Lower leg skin (tissue), 3 donors: ENCODE measurements at regions not wholly inside any gene's neighbourhood (a gene's known extent, or its start where the extent isn't known, plus 50 kb on each side); places are given as distances from the start of the nearest gene placed in this dataset.

ENCODE experiments used
- POLR2A ChIP-seq, 2 donors: fragments of 450-650 bp; IDR thresholded peaks; one replicate each; pipeline ENCODE4 v1.6.1; 2016 to 2017; ENCODE audit warnings: antibody characterized with exemption in 2 of 2, mild to moderate bottlenecking in 1 of 2, moderate library complexity in 1 of 2
- TF ChIP-seq, protein P1 (sequence below), 3 donors: fragments of 450-650 bp; IDR thresholded peaks; one replicate each; pipeline ENCODE4 v1.5.1; 2016; ENCODE audit warnings: antibody characterized with exemption in 3 of 3, mild to moderate bottlenecking in 3 of 3, moderate library complexity in 2 of 3

DNA sequence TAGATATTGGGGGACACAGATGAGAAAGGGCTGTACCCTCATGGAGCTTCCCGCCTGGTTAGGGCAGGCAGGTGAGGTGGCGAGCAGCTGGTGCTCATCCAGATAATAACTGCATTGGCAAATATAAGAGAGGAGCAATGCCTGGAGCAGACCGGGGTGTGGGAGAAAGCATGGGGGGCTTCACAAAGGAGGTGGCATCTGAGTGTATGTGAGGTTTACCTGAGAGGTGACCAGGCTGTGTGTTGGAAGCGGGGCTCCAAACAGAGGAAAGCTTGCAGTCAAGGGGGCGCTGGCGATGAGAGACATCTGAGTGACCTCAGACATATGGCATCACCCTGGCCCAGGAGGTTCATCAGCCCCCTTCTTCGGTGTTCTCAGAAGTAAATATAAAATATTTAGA, 72.1 kb upstream of the PMEPA1 start:
- TF ChIP-seq, protein P1, sequence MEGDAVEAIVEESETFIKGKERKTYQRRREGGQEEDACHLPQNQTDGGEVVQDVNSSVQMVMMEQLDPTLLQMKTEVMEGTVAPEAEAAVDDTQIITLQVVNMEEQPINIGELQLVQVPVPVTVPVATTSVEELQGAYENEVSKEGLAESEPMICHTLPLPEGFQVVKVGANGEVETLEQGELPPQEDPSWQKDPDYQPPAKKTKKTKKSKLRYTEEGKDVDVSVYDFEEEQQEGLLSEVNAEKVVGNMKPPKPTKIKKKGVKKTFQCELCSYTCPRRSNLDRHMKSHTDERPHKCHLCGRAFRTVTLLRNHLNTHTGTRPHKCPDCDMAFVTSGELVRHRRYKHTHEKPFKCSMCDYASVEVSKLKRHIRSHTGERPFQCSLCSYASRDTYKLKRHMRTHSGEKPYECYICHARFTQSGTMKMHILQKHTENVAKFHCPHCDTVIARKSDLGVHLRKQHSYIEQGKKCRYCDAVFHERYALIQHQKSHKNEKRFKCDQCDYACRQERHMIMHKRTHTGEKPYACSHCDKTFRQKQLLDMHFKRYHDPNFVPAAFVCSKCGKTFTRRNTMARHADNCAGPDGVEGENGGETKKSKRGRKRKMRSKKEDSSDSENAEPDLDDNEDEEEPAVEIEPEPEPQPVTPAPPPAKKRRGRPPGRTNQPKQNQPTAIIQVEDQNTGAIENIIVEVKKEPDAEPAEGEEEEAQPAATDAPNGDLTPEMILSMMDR (IDR thresholded peaks at IDR 0.05), result no peak
- no peak for TF ChIP-seq POLR2A (IDR thresholded peaks at IDR 0.05)
